ENCODE measurements at regions not wholly inside any gene's neighbourhood (a gene's known extent, or its start where the extent isn't known, plus 50 kb on each side); places are given as distances from the start of the nearest gene placed in this dataset.

- DNase-seq: no peak
These were observed 135.3 kb upstream of the LMCD1 start for GRCh38 chr3:8366219-8366810.

GRCh38 chr3:8368598-8368997 is 133.0 kb upstream of the LMCD1 start:
- DNase-seq: no peak

GRCh38 chr3:8369638-8370037 is 132.0 kb upstream of the LMCD1 start:
- no peak for DNase-seq

GRCh38 chr3:8371085-8371551 is 130.5 kb upstream of the LMCD1 start:
- DNase-seq: no peak

GRCh38 chr3:8371960-8372463 is 129.6 kb upstream of the LMCD1 start:
- no peak for DNase-seq

GRCh38 chr3:8380904-8381704 is 120.5 kb upstream of the LMCD1 start:
- no peak for DNase-seq

- no peak for DNase-seq
These were observed 115.6 kb upstream of the LMCD1 start for GRCh38 chr3:8385848-8386620.

GRCh38 chr3:8387571-8387970 is 114.1 kb upstream of the LMCD1 start:
- DNase-seq: no peak

- DNase-seq: no peak
These were observed 101.9 kb upstream of the LMCD1 start for GRCh38 chr3:8399686-8400085.

GRCh38 chr3:8400911-8401310 is 100.7 kb upstream of the LMCD1 start:
- DNase-seq: no peak

- no peak for DNase-seq
These were observed 97.6 kb upstream of the LMCD1 start for GRCh38 chr3:8403996-8404395.

- no peak for DNase-seq
These were observed 96.5 kb upstream of the LMCD1 start for GRCh38 chr3:8405144-8405543.

GRCh38 chr3:8406479-8406878 is 95.1 kb upstream of the LMCD1 start:
- DNase-seq: no peak

- no peak for DNase-seq
These were observed 88.2 kb upstream of the LMCD1 start for GRCh38 chr3:8413337-8413926.

GRCh38 chr3:8416965-8417364 is 84.7 kb upstream of the LMCD1 start:
- DNase-seq: no peak

GRCh38 chr3:8420612-8421011 is 81.0 kb upstream of the LMCD1 start:
- DNase-seq: no peak

GRCh38 chr3:8421267-8421666 is 80.4 kb upstream of the LMCD1 start:
- DNase-seq: no peak

- no peak for DNase-seq
These were observed 79.9 kb upstream of the LMCD1 start for GRCh38 chr3:8421711-8422110.

GRCh38 chr3:8423307-8423706 is 78.3 kb upstream of the LMCD1 start:
- no peak for DNase-seq

- DNase-seq: no peak
These were observed 77.3 kb upstream of the LMCD1 start for GRCh38 chr3:8424281-8424680.

- DNase-seq: no peak
These were observed 64.8 kb upstream of the LMCD1 start for GRCh38 chr3:8436661-8437287.

GRCh38 chr3:8438507-8439079 is 63.0 kb upstream of the LMCD1 start:
- no peak for DNase-seq

Data from NCI-H446 (cell line).